ENCODE measurements at regions not wholly inside any gene's neighbourhood (a gene's known extent, or its start where the extent isn't known, plus 50 kb on each side); places are given as distances from the start of the nearest gene placed in this dataset.

DNA sequence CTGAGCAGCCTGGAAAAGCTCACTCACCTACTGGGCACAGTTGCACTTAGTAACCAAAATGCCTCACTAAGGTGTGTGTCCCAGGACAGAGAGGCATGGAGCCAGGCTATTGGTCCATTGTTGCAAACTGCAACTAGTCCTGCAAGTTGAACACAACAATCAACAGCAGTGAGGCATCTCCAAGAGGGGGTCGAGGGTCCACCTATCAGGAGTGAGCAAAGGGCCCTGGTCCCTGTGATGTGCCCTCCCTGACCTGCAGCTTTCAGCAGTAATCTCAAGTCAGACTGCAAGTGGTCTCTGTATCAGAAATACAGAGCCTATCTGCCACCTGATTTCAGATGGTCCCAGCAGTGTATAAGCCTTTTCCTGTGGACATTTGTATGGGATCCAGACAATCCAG is 50.2 kb upstream of the TGM3 start:
- TF ChIP-seq, protein P1, sequence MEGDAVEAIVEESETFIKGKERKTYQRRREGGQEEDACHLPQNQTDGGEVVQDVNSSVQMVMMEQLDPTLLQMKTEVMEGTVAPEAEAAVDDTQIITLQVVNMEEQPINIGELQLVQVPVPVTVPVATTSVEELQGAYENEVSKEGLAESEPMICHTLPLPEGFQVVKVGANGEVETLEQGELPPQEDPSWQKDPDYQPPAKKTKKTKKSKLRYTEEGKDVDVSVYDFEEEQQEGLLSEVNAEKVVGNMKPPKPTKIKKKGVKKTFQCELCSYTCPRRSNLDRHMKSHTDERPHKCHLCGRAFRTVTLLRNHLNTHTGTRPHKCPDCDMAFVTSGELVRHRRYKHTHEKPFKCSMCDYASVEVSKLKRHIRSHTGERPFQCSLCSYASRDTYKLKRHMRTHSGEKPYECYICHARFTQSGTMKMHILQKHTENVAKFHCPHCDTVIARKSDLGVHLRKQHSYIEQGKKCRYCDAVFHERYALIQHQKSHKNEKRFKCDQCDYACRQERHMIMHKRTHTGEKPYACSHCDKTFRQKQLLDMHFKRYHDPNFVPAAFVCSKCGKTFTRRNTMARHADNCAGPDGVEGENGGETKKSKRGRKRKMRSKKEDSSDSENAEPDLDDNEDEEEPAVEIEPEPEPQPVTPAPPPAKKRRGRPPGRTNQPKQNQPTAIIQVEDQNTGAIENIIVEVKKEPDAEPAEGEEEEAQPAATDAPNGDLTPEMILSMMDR (IDR thresholded peaks at IDR 0.05): no peak
- TF ChIP-seq POLR2A (IDR thresholded peaks at IDR 0.05): no peak
- no peak for TF ChIP-seq POLR2AphosphoS5 (IDR thresholded peaks at IDR 0.05)
- TF ChIP-seq EP300 (IDR thresholded peaks at IDR 0.05): no peak
